GM20431 (cell line): ENCODE measurements at regions not wholly inside any gene's neighbourhood (a gene's known extent, or its start where the extent isn't known, plus 50 kb on each side); places are given as distances from the start of the nearest gene placed in this dataset.
"Not testable (repeated sequence)": the region's sequence is repeated elsewhere in the genome, so short reads cannot be mapped to it uniquely, and the experiment has no call there.

Experiments
- in situ Hi-C: fragments of 300-500 bp; cut with MseI, MboI; formaldehyde crosslinking; loops from one replicate; pipeline ENCODE4 v1.15.0; 2020; ENCODE audit warnings: low sequenced_read_pairs; ENCODE audit not compliant: unreplicated experiment

DNA sequence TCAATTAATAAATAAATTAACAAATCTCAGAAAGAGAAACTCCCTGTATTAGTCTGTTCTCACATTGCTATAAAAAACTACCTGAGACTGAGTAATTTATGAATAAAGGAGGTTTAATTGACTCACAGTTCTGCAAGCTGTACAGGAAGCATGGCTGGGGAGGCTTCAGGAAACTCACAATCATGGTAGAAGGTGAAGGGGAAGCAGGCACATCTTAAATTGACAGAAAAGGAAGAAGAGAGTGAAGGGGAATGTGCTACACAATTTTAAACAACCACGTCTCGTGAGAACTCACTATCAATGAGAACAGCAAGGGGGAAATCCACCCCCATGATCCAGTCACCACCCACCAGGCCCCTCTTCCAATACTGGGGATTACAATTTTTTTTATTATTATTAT is 358.3 kb upstream of the KIAA1217 start:
- in situ Hi-C loops, result no loop called here

DNA sequence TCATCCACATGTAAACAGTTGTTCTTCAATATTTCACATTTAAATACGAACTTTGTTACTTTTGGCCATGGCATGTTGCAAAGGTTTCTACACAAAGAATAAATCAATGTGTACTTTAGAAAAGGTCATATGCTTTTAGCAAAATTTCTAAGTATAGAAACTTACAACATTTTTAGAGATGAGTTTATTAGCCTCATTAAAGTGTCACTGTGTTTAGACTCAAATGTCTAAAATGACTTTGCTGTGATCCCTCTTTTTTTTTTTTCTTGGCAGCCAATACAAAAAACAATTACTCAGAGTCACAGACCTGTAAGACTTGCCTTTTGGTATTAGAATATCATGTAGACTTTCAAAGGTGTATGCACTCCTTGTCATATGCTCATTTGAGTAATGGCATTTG is 349.3 kb upstream of the KIAA1217 start:
- in situ Hi-C loops, result no loop called here

DNA sequence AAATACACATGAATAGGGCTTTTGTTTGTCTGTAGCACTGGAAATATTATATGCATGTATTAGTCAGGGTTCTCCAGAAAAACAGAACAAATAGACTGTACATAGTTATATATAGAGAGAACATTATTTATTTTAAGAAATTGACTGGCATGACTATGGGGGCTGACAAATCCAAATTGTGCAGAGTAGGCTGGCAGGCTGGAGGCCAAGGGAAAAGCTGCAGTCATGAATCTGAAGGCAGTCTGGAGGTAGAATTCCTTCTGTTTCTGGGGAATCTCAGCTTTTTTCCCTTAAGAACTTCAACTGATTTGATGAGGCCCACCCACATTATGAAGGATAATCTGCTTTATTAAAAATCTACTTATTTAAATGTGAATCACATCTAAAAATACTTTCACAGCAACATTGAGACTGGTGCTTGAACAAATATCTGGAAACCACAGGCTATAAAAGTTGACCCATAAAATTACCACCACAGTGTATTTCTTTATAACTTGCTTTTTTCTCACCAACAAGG is 344.2 kb upstream of the KIAA1217 start:
- in situ Hi-C loops, result no loop called here

DNA sequence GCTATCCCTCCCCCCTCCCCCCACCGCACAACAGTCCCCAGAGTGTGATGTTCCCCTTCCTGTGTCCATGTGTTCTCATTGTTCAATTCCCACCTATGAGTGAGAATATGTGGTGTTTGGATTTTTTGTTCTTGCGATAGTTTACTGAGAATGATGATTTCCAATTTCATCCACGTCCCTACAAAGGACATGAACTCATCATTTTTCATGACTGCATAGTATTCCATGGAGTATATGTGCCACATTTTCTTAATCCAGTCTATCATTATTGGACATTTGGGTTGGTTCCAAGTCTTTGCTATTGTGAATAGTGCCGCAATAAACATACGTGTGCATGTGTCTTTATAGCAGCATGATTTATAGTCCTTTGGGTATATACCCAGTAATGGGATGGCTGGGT is 342.0 kb upstream of the KIAA1217 start:
- in situ Hi-C loops, result not testable (repeated sequence)

DNA sequence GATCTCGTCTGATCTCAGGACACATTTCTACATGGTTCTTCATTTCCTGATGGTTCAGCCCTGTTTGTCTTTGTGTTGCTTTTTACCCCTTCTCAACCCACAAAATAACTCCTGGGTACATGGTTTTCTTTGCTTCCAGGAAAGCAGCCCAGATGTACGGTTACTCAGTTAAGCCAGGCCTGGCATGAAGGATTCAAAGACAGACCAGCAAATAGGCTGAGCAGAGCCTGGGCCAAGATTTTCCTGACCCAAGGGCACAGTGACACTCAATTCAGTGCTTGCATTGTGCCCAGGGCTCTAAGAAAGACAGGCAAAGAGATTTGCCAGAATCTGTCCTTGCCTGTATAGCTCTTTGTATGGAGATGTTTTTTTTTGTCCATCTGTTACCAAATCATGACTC is 340.8 kb upstream of the KIAA1217 start:
- in situ Hi-C loops, result no loop called here

DNA sequence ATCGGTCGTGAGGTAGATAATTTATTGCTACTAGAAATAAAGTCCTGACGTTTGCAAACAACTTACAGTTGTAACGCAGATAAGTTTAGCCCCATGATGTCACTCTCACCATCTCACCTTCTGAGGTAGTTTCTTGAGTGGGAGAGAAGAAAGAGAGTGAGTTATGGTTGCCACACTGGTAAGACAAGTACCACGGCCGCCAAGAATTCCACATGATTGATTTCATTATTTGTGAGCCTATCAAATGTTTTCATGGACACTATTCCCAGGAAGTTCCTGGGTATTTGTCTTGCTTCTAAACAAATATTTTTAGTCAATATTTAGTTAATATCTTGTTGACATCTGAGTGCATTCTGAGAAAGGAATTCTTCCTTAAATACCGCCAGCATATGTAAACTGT is 339.4 kb upstream of the KIAA1217 start:
- in situ Hi-C loops, result no loop called here

DNA sequence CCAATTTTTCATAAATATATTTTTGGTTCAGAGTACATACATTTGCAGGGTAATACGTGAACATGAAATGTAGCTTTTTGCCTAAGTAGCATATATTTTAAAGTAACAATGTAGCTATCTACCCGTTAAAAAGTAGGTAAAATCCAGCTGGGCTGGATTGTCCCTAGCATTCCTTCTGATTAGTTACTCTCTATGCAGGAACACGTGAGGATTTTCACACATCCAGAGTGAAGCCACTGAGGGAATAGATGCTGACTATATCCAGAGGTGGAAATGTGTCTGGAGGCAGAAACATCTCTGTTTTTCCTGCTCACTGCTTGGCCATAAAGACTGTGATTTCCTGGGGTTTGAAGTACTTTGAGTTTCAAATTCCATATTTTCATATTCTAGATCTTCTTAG is 338.9 kb upstream of the KIAA1217 start:
- in situ Hi-C loops, result no loop called here

DNA sequence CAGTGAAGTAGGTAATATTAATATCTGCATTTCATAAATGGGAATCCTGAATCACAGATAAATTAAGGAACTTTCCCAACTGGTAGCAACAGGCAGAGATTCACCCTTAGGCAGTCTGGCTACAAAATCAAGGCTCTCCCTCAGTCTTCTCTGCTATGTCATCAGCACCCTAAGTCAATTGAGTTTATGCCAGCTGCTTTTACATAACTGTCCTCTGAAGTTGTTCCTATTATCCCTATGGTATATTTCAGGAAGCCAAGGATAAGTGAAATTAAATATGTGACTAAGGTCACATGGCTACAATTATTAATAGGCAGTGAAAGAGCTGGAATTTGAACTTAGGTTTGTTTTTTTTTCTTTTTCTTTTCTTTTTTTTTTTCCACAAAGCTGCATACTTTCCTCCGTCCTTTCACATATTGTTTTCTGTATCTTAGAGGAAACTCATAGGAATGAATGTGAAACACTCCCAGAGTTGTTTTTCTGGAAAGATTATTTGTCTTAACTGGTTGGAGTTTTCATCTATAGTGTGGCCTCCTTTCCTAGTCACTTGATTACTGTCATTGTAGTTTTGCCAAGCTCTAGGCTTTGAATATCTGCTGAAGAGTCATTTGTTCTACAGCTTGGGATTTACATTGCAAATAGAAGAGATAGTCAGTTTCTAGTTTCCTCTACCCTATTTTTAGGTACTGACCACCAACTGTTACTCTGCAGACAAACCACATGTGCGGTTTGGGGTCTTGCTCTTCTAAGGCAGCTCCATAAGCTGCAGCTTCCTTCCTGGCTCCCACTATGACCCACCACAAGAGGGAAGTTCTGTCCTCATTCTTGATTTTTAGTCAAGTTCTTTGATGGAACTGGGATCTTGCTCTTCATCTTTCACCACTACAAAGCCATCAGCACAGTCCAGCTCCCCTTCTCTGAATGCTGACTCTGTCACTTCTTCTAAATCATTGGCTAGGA is 338.0 kb upstream of the KIAA1217 start:
- in situ Hi-C loops, result no loop called here

DNA sequence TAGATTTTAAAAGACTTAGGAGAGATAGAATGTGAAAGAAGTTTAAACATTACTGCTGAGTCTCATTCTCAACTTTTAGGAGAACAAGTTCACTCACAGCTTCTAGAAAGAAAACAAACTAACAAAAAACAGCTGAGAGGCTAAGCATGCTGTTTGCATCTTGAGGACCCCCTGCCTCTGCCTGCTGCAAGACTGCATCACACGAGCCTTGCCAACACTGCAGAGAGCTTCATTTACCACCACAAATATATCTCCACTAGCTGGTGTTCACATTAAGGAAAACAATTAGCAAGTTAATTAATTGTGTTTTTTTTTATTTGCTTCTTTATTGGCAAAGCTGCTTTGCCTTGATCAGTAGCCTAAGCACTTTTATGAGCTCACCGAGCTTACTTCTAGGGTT is 336.6 kb upstream of the KIAA1217 start:
- in situ Hi-C loops, result no loop called here

DNA sequence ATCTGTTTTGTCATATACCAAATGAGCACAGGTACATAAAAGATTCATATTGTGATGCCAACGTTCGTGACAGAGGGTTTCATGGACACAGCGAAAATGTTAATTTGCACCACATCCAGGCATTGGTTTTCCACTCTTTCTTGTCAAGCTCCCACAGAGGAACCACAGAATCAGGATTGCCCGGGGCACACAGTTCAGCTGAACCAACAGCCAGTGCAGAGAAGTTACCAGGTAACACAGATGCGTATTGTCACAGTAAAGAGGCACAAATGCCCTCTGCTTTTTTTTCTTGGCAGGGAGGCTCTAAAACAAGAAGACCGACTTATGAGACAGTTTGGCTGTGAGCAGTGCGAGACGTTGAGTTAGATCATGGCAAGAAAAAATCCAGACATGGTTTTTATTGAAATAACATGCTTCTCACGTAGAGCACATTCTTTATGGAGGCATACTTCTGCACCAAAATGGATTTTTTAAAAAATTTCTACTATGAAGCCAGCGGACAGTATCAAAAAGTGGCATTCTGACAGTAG is 331.1 kb upstream of the KIAA1217 start:
- in situ Hi-C loops, result no loop called here

DNA sequence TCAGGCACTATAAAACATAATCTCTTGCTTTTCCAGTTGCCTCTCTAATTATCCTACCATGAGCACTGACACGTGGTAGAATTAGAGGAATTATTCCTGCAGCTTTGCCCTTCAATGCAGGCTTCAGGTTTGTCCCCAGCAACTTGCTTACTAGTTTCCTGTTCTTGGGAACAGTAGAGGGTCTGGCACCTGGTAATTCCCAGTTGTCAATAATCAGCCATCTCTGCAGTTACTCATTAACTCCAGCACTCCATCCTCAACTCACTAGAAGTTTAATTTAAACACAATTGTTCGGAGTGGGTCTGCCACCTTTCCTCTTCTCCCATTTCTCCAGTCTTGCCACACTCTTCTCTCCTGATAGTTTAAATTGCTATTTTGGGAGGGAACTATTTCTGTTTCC is 324.3 kb upstream of the KIAA1217 start:
- in situ Hi-C loops, result no loop called here

DNA sequence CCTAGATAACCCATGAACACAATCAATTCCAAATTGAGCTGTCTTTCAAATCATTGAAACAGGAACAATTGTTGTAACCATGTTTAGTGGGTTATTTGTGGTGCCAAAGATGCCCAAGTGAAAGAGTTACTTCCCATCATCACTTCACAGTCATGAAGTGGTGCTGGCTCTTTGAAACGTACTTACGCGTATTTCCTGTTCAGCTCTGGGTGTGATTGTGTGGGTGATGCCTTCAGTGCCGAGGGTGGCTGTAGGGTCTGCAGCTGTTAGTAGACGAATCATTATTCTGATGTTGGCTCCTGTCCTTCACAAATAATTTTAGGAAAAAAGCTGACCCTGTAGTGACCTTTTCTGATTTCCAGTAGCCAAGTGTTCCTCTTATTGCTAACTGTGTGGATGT is 323.1 kb upstream of the KIAA1217 start:
- in situ Hi-C loops, result no loop called here

DNA sequence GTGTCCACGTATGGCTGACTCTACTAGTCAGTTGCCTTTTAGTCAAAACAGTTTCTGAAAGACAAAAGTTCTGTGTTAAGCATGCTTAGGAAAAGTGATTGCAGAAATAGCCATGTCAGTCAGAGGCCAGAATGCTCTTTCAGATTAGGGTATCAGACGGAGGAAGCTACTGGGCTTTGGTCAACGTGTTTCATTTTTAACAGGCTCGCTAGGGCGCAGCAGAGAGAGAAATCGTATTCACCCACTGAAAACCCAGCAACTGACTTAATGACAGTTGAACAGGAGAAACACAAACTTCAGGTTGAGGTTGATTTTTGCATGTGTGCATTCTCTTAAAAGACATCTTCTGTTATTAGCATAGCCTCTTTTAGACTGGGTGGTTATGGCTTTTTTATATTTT is 322.6 kb upstream of the KIAA1217 start:
- in situ Hi-C loops, result no loop called here

DNA sequence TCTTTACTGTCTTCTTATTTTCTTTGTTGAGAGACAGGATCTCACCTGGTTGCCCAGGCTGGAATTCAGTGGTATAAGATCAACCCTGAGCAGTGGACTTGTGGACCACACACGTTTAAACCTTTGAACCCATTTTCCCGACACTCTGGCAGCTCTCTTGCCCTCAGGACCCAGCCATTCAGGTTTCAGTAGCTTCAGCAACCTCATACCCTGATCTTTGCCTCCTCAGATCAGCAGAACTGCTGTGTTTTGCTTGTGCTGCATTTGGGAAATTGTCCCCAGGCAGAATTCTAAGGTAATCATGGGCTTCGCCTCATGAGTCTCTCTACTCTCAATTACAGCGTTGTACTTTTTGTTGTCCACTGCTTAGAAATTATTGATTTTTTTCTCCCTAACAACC is 317.6 kb upstream of the KIAA1217 start:
- in situ Hi-C loops, result no loop called here

DNA sequence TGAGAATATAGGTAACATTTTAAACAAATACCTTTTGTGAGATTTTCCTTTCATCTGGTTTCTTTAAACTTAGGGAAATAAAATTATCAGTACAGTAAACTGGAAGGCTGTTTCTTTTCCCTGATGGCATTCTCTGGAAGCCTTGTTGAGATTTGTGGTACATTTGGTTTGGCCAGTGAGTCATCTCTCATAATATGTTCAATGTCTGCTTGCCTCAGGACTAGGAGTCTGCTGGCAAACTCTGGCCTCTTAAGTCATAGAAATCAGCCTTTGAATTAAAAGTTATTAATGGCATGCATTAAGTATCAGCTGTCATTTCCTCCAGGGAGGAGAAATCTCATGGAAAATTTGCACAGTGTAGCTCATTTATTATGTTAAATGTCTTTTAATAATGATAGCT is 316.6 kb upstream of the KIAA1217 start:
- in situ Hi-C loops, result no loop called here

DNA sequence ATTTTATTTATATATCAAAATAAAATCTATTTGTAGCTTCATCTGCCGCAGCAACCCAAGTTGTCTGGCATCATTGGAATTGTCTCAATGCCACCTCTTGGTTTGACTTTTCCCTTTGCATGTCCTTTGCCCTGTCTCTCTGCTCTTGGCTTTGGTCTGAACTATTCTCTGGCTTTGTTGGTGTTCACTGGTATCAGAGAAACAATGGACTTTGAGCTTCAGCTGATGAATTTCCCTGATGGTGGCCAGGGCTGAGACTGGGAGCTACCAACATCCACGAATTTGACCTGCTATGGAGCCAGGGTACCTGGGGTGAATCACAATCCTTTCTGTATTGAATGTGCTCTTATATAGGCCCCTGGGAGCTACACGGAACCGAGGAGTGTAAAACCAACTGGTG is 311.7 kb upstream of the KIAA1217 start:
- in situ Hi-C loops, result no loop called here

DNA sequence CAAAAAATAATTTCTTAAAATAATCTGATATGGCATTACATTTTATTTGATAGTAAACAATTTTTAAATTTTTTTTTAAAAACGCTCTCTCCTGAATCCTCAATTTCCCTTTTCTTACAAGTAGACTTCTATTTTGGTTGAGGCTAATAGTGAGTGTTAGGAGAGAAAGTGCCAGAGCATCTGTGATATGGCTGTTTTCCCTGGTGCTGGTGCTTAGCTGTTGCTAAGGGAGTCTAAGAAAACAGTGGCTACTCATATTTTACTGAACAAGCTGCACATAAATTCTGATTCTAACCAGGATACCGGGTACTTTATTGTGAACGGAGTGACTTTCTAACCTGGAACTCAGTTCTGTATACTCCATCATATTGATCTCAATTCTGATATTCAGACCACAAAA is 311.1 kb upstream of the KIAA1217 start:
- in situ Hi-C loops, result no loop called here

DNA sequence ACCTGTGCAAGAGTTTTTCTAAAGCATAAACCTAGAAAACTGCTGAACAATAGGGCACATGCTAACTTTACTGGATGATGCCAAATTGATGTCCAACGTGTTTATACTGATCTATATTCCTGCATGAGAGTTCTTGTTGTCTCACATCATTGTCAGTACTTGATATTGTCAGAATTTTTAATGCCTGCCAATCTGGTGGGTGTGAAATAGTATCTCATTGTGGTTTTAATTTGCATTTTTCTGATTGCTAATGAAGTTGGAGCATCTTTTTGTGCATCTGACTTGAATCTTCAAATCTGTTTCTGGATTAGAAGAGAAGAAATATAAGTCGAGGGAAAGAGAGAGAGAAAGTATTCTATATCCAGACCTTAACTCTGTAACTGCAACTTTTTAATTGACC is 309.8 kb upstream of the KIAA1217 start:
- in situ Hi-C loops, result no loop called here

DNA sequence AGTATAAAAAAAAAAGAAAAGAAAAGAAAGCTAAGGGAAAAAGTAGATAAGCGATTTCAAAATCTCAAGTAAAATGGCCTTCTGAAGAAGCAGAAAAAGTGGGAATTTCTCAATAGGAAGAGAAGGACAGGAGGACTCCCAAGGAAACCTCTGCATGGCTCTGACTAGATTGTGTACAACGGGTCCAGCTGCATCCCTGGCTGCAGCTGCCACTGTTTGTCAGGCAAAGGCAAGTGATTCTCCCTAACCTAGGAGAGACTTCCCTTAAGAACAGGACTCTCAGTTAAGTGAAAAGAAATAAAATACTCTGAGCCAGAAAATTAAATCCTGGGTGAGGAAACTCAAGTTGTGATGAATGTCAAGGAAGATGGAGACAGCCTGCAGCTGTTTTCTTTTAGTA is 298.6 kb upstream of the KIAA1217 start:
- in situ Hi-C loops, result no loop called here

DNA sequence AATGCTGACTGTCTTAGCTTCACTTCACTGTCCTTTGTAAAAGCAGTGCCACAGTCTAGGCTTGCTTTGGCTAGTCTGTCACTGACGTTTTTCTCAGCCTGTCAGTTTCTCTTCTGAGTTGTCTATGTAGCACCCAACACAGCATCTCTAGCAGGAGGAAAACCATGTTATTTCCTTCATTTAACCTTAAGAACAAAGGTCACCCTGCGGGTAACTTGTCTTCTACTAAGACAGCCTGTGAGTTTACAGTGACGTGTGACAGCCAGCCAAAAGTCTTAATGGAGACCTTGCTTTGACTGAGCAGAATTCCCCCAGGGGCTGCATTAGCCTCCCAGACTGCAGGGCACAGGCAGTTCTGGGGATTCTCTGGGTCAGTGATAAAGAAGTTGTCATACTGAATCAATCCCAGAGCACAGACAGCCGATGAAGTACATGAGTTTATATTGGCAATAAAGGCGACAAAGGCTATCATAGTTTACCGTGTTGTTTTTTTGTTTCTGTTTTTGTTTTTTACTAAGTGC is 296.0 kb upstream of the KIAA1217 start:
- in situ Hi-C loops, result no loop called here

DNA sequence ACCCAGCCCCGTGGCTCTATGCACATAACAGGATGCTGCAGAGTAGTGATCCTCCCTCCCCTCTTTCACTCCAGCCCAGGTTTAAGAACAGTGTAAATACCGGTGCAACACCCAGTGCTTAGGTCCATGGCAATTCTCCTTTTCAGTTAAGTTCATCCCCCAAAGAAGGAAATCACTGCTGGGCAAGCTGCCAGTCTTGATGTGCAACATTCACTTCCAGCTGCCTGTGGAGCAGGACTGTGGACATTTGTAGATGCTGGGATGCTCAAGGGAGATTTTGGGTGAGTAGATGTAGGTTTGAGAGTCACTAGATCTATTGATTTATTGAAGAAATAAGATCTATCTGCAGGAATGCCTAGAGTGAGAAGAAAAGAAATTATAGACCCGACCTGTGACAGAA is 294.3 kb upstream of the KIAA1217 start:
- in situ Hi-C loops, result no loop called here
